Fibroblast of pulmonary artery (primary cell): ENCODE measurements at regions not wholly inside any gene's neighbourhood (a gene's known extent, or its start where the extent isn't known, plus 50 kb on each side); places are given as distances from the start of the nearest gene placed in this dataset.

Experiments
- DNase-seq: peaks from one replicate; pipeline ENCODE4 v3.0.0-alpha.2; 2010; ENCODE audit warnings: low read depth
- H3K4me3 ChIP-seq: replicated peaks from 2 replicates; pipeline ENCODE4 v1.5.1; 2011; ENCODE audit warnings: low read depth, mild to moderate bottlenecking, control low read depth, low read length, moderate library complexity
- CTCF ChIP-seq: IDR thresholded peaks from 2 replicates; pipeline ENCODE4 v1.5.1; 2011; ENCODE audit warnings: mild to moderate bottlenecking, control low read depth, low read length, inconsistent platforms; ENCODE audit errors: missing control alignments

- peak; percentile 34 for TF ChIP-seq CTCF
- peak; percentile 22 for DNase-seq
These were observed 224.5 kb upstream of the TAPT1 start for GRCh38 chr4:16450724-16451123.

GRCh38 chr4:16450031-16450430, 223.8 kb upstream of the TAPT1 start:
- DNase-seq = no peak
- no peak for TF ChIP-seq CTCF
- no peak overlapping the region for H3K4me3 ChIP-seq

More at GRCh38 chr4:16450724-16451123, 224.5 kb upstream of the TAPT1 start:
- no peak overlapping the region for H3K4me3 ChIP-seq

- no peak overlapping the region for H3K4me3 ChIP-seq
- TF ChIP-seq CTCF = no peak
- DNase-seq = no peak
These were observed 223.1 kb upstream of the TAPT1 start for GRCh38 chr4:16449406-16449805.

- DNase-seq = no peak
- no peak overlapping the region for H3K4me3 ChIP-seq
- no peak for TF ChIP-seq CTCF
These were observed 222.1 kb upstream of the TAPT1 start for GRCh38 chr4:16448241-16448840.

- DNase-seq = peak; percentile 69
- peak; percentile 83 for TF ChIP-seq CTCF
- H3K4me3 ChIP-seq = no peak overlapping the region
These were observed 217.3 kb upstream of the TAPT1 start for GRCh38 chr4:16443504-16444088.

- DNase-seq = no peak
- no peak for TF ChIP-seq CTCF
- H3K4me3 ChIP-seq = no peak overlapping the region
These were observed 216.0 kb upstream of the TAPT1 start for GRCh38 chr4:16442296-16442695.

GRCh38 chr4:16439768-16440167, 213.5 kb upstream of the TAPT1 start:
- DNase-seq = no peak
- TF ChIP-seq CTCF = no peak
- no peak overlapping the region for H3K4me3 ChIP-seq
